ENCODE measurements at regions not wholly inside any gene's neighbourhood (a gene's known extent, or its start where the extent isn't known, plus 50 kb on each side); places are given as distances from the start of the nearest gene placed in this dataset.

DNA sequence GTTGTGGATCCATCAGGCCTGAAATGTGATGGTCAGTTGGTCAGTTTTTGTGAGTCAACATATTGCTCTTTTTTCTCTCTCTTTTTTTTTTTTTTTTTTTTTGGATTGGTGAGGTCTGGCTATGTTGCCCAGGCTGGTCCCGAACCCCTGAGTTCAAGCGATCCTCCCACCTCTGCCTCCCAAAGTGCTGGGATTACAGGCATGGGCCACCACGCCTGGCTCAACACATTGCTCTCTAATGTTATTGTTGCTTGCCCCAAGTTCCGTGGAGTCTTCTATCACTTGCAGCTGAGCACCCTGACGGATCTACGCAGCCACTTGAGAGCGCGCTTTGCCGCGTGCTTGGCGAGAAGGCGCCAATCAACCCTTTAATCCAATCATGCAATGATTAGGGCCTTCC is 69.5 kb upstream of the DIO3 start:
- TF ChIP-seq, protein P1, sequence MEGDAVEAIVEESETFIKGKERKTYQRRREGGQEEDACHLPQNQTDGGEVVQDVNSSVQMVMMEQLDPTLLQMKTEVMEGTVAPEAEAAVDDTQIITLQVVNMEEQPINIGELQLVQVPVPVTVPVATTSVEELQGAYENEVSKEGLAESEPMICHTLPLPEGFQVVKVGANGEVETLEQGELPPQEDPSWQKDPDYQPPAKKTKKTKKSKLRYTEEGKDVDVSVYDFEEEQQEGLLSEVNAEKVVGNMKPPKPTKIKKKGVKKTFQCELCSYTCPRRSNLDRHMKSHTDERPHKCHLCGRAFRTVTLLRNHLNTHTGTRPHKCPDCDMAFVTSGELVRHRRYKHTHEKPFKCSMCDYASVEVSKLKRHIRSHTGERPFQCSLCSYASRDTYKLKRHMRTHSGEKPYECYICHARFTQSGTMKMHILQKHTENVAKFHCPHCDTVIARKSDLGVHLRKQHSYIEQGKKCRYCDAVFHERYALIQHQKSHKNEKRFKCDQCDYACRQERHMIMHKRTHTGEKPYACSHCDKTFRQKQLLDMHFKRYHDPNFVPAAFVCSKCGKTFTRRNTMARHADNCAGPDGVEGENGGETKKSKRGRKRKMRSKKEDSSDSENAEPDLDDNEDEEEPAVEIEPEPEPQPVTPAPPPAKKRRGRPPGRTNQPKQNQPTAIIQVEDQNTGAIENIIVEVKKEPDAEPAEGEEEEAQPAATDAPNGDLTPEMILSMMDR (IDR thresholded peaks at IDR 0.05; ENCODE audit: low read length) = no peak
- TF ChIP-seq EZH2 (optimal IDR thresholded peaks at IDR 0.05; ENCODE audit: low read depth, low read length) = no peak

Measured in MM.1S (cell line).